ENCODE measurements at regions not wholly inside any gene's neighbourhood (a gene's known extent, or its start where the extent isn't known, plus 50 kb on each side); places are given as distances from the start of the nearest gene placed in this dataset.

DNA sequence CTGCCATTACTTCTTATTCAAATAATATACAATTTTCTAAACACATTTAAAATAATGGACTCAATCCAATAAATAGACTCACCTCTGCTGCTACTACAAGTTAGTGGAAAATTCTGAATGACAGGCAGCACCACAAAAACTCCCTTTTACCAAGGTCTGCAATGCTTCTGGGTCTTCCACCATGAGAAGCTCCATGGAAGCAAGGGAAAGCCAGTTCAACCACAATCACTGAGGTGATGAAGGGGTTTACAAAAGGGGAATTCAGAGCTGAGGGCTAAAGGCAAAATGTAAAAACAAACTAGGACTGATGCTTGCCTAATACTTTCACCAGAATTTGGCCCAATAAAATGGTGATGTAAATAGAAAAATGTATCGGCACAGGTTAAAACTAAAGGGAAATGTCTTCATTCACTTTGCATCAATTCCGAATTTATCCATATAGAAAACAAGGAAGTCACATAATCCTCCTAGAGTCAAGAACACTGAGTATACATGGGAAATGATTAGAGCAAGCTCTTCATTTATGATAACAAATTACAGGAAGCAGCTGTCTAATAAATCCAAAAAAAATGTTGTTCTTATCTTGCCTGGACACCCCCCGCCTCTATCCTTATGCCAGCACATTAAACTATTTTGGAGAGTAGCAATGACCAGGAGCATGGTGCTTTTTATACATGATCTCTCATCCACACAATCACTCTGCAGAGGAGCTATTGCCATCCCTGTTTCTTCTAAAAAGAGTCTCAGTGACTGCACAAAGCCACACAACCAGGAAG is 66.3 kb upstream of the NFIB start:
- TF ChIP-seq, protein P1, sequence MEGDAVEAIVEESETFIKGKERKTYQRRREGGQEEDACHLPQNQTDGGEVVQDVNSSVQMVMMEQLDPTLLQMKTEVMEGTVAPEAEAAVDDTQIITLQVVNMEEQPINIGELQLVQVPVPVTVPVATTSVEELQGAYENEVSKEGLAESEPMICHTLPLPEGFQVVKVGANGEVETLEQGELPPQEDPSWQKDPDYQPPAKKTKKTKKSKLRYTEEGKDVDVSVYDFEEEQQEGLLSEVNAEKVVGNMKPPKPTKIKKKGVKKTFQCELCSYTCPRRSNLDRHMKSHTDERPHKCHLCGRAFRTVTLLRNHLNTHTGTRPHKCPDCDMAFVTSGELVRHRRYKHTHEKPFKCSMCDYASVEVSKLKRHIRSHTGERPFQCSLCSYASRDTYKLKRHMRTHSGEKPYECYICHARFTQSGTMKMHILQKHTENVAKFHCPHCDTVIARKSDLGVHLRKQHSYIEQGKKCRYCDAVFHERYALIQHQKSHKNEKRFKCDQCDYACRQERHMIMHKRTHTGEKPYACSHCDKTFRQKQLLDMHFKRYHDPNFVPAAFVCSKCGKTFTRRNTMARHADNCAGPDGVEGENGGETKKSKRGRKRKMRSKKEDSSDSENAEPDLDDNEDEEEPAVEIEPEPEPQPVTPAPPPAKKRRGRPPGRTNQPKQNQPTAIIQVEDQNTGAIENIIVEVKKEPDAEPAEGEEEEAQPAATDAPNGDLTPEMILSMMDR (IDR thresholded peaks at IDR 0.05; ENCODE audit: control extremely low read depth, extremely low read depth, low read depth, missing control alignments): no peak
- CTCF ChIA-PET: no interaction called here
- POLR2A ChIA-PET: no interaction called here
- DNase-seq (ENCODE audit: extremely low spot score): no peak

- no peak for DNase-seq (ENCODE audit: extremely low spot score)
- ChIA-PET POLR2A (no interaction called here), CTCF (no interaction called here)
- TF ChIP-seq, protein P1 (IDR thresholded peaks at IDR 0.05; ENCODE audit: control extremely low read depth, extremely low read depth, low read depth, missing control alignments): no peak
These were observed 65.3 kb upstream of the NFIB start for GRCh38 chr9:14379280-14379679.

GRCh38 chr9:14373706-14374105 is 59.8 kb upstream of the NFIB start:
- TF ChIP-seq, protein P1 (IDR thresholded peaks at IDR 0.05; ENCODE audit: control extremely low read depth, extremely low read depth, low read depth, missing control alignments): no peak
- CTCF ChIA-PET: no interaction called here
- POLR2A ChIA-PET: no interaction called here
- DNase-seq (ENCODE audit: extremely low spot score): no peak

GRCh38 chr9:14373336-14373666 is 59.4 kb upstream of the NFIB start:
- ChIA-PET POLR2A (no interaction called here), CTCF (interaction anchor here (1.4 to 1.6 kb wide), 2 partner anchors 9 to 10 kb away, joined by 4 read pairs; no protein-coding TSS in a partner anchor)
- DNase-seq (ENCODE audit: extremely low spot score): no peak
- TF ChIP-seq, protein P1 (IDR thresholded peaks at IDR 0.05; ENCODE audit: control extremely low read depth, extremely low read depth, low read depth, missing control alignments): no peak

- no peak for DNase-seq (ENCODE audit: extremely low spot score)
- ChIA-PET POLR2A (no interaction called here), CTCF (interaction anchor here (1.0 to 1.6 kb wide), 3 partner anchors 10 to 21 kb away, joined by 3 to 4 read pairs (median 4); no protein-coding TSS in a partner anchor)
- TF ChIP-seq, protein P1 (IDR thresholded peaks at IDR 0.05; ENCODE audit: control extremely low read depth, extremely low read depth, low read depth, missing control alignments): no peak
These were observed 58.7 kb upstream of the NFIB start for GRCh38 chr9:14372437-14373335.

DNA sequence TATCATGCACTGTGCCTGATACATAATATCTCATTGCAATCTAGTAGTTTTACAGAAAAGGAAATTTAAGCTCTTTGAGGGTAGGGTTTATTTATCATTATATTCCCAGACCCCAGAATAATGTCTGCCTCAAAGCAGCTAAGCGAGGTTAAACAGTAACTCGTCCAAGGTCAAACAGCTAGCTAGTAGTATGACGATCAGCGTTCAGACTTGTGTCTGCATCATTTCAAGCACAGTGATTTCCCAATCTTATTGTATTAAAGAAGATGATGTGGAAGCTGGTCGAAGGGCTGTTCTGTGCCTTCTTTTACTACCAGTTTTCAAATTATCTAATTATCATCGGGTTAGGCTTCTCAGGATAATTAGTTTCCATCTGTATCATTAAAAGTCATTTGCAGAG is 55.1 kb upstream of the NFIB start:
- no peak for DNase-seq (ENCODE audit: extremely low spot score)
- ChIA-PET POLR2A (no interaction called here), CTCF (interaction anchor here (1.1 to 2.9 kb wide), 6 partner anchors 10 to 941 kb away, joined by 3 to 18 read pairs (median 4); no protein-coding TSS in a partner anchor)
- TF ChIP-seq, protein P1 (IDR thresholded peaks at IDR 0.05; ENCODE audit: control extremely low read depth, extremely low read depth, low read depth, missing control alignments): no peak
